GM23248 (cell line): ENCODE measurements at regions not wholly inside any gene's neighbourhood (a gene's known extent, or its start where the extent isn't known, plus 50 kb on each side); places are given as distances from the start of the nearest gene placed in this dataset.

Source experiments
- EZH2 ChIP-seq: fragments of 200-600 bp; sonication (generic); IDR thresholded peaks from 2 replicates; pipeline ENCODE4 v1.6.1; 2018; ENCODE audit warnings: antibody characterized with exemption, mild to moderate bottlenecking; ENCODE audit not compliant: insufficient read depth, poor library complexity, severe bottlenecking
- EZH2phosphoT487 ChIP-seq: fragments of 200-600 bp; sonication (generic); IDR thresholded peaks from 2 replicates; pipeline ENCODE4 v1.6.1; 2018; ENCODE audit warnings: antibody characterized with exemption, moderate library complexity, mild to moderate bottlenecking, low read depth; ENCODE audit not compliant: insufficient read depth

- TF ChIP-seq EZH2 = no peak
- TF ChIP-seq EZH2phosphoT487 = no peak
Observed at GRCh38 chr15:56523521-56523920, 58.6 kb upstream of the MNS1 start.
